Caco-2 (cell line): ENCODE measurements at regions not wholly inside any gene's neighbourhood (a gene's known extent, or its start where the extent isn't known, plus 50 kb on each side); places are given as distances from the start of the nearest gene placed in this dataset.

ENCODE experiments used
- BruUV-seq: library from RNA; stranded (reverse); fragments of 400-500 nt; replicated peaks from 2 replicates; lab custom pipeline; 2021; lab: Mats Ljungman, UMichigan
- CTCF ChIA-PET: fragments of 300-600 bp; sonication (Branson Sonifier 250); formaldehyde crosslinking; loops from one replicate; lab custom pipeline; 2022; ENCODE audit warnings: antibody characterized with exemption; lab: Charles Lee
- POLR2A ChIA-PET: fragments of 300-600 bp; sonication (Branson Sonifier 250); formaldehyde crosslinking; loops from one replicate; lab custom pipeline; 2022; ENCODE audit warnings: antibody characterized with exemption; lab: Charles Lee
- DNase-seq, 2 experiments: peaks; one replicate each; pipeline versions ENCODE4 v3.0.0 to v3.0.0-alpha.2; 2020 to 2022
- H3K27me3 ChIP-seq: replicated peaks from 2 replicates; pipeline ENCODE4 v1.6.0; 2011; ENCODE audit warnings: low read length; ENCODE audit not compliant: control insufficient read depth, insufficient read depth
- H3K36me3 ChIP-seq: 2 replicates; pipeline ENCODE4 v1.5.1; 2011; ENCODE audit warnings: low read length; ENCODE audit not compliant: control insufficient read depth, insufficient read depth
- H3K4me1 ChIP-seq: fragments of 250-450 bp; sonication (Bioruptor Pico); 2 replicates; pipeline ENCODE4 v1.5.1; 2020; ENCODE audit warnings: mild to moderate bottlenecking
- H3K4me3 ChIP-seq: 2 replicates; pipeline ENCODE4 v1.5.1; 2011; ENCODE audit warnings: low read depth, mild to moderate bottlenecking, control low read depth, low read length
- H3K9me3 ChIP-seq: fragments of 250-450 bp; sonication (Bioruptor Pico); 2 replicates; pipeline ENCODE4 v1.5.1; 2020; ENCODE audit warnings: mild to moderate bottlenecking, moderate library complexity
- H3K27ac Mint-ChIP-seq: one replicate; pipeline ENCODE4 v1.8.0; 2022; ENCODE audit warnings: mixed read lengths; ENCODE audit not compliant: unreplicated experiment
- H3K27me3 Mint-ChIP-seq: one replicate; pipeline ENCODE4 v1.8.0; 2022; ENCODE audit warnings: mixed read lengths; ENCODE audit not compliant: insufficient read depth, unreplicated experiment
- H3K36me3 Mint-ChIP-seq: one replicate; pipeline ENCODE4 v1.8.0; 2022; ENCODE audit warnings: mild to moderate bottlenecking, mixed read lengths; ENCODE audit not compliant: insufficient read depth, unreplicated experiment
- H3K4me1 Mint-ChIP-seq: one replicate; pipeline ENCODE4 v1.8.0; 2022; ENCODE audit warnings: low read depth, mixed read lengths; ENCODE audit not compliant: unreplicated experiment
- H3K4me3 Mint-ChIP-seq: one replicate; pipeline ENCODE4 v1.8.0; 2022; ENCODE audit warnings: mild to moderate bottlenecking, moderate library complexity, mixed read lengths; ENCODE audit not compliant: unreplicated experiment
- H3K9me3 Mint-ChIP-seq: one replicate; pipeline ENCODE4 v1.8.0; 2022; ENCODE audit warnings: mixed read lengths; ENCODE audit not compliant: unreplicated experiment
- intact Hi-C: fragments of 100-400 bp; cut with micrococcal nuclease; formaldehyde crosslinking; loops from one replicate; pipeline ENCODE4 v1.10.0; 2022; ENCODE audit not compliant: unreplicated experiment
- TF ChIP-seq, protein P1 (sequence below), 2 experiments: fragments of 200-600 bp in 1 of 2; IDR thresholded peaks; 1 replicate in 1 of 2; 2 replicates in 1 of 2; pipeline versions ENCODE4 v1.5.1 to v1.8.0; 2011 to 2022; ENCODE audit warnings: antibody characterized with exemption in 1 of 2, control low read depth in 1 of 2, inconsistent platforms in 1 of 2, low read depth in 1 of 2, low read length in 1 of 2, mild to moderate bottlenecking in 1 of 2, moderate library complexity in 1 of 2; ENCODE audit not compliant: insufficient read depth in 1 of 2, severe bottlenecking in 1 of 2, unreplicated experiment in 1 of 2

DNA sequence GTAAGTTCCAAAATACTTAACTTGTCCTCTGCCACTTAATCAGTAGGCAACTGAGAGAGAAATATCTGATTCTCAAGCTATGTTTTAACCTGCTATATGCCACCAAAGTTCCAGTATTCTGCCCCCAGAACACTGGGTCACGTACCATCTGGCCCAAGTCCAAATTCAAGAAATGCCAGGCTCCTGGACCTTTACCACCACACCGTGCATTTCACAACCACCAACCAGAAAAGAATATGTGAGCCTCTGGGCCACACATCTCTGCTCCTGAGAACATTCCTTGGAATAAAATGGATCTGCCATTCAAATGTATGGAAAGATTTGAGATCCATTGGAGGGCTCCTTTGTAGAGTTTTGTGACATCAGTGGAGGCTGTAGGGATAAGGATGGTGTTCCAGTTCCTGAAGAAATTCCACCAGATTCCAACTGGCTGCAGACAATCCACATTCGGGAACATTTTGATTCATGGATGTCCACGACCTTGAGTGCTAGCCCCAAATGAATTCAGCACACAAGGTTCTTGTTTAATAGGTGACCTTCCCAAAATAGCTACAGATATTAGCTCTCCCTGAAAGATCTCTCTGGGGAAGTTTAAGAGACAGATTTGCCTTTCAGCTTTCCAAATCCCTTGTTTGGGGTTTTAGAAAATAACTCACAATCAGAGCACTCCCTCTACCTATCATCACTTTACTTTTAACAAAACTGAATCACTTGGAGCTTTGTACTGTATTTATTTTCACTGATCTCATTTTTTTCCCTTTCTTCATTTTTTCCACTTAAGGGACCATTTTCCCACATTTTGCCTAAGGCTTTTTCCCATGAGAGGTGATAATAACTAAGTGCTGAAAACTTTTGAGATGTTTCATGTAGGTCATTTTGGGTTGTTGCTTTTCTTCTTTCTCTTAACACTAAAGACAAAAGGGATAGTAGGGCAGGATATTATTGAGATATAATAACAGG is 128.4 kb upstream of the ZC3H11B start:
- no peak overlapping the region for H3K27ac Mint-ChIP-seq
- POLR2A ChIA-PET, result no interaction called here
- BruUV-seq, result no TSS peak
- DNase-seq, result no peak
- H3K36me3 Mint-ChIP-seq, result no peaks in the 10 kb centered on the region
- H3K9me3 Mint-ChIP-seq, result no peaks in the 10 kb centered on the region
- intact Hi-C loops, result no loop called here
- H3K4me1 Mint-ChIP-seq, result no peaks in the 10 kb centered on the region
- no peak overlapping the region for H3K4me3 Mint-ChIP-seq
- Histone ChIP-seq H3K9me3 (no peaks in the 10 kb centered on the region), H3K36me3 (no peaks in the 10 kb centered on the region), H3K4me1 (no peaks in the 10 kb centered on the region), H3K4me3 (no peak overlapping the region), H3K27me3 (no peaks in the 10 kb centered on the region; the same call in 1 of the 2 replicates)
- CTCF ChIA-PET, result no interaction called here
- TF ChIP-seq, protein P1, sequence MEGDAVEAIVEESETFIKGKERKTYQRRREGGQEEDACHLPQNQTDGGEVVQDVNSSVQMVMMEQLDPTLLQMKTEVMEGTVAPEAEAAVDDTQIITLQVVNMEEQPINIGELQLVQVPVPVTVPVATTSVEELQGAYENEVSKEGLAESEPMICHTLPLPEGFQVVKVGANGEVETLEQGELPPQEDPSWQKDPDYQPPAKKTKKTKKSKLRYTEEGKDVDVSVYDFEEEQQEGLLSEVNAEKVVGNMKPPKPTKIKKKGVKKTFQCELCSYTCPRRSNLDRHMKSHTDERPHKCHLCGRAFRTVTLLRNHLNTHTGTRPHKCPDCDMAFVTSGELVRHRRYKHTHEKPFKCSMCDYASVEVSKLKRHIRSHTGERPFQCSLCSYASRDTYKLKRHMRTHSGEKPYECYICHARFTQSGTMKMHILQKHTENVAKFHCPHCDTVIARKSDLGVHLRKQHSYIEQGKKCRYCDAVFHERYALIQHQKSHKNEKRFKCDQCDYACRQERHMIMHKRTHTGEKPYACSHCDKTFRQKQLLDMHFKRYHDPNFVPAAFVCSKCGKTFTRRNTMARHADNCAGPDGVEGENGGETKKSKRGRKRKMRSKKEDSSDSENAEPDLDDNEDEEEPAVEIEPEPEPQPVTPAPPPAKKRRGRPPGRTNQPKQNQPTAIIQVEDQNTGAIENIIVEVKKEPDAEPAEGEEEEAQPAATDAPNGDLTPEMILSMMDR (IDR thresholded peaks at IDR 0.05; ENCODE audit: insufficient read depth in 1 of 2, low read depth in 1 of 2, low read length in 1 of 2, severe bottlenecking in 1 of 2, unreplicated experiment in 1 of 2), result no peak
- peaks cover 10% of the 10 kb centered on the region for H3K27me3 Mint-ChIP-seq

DNA sequence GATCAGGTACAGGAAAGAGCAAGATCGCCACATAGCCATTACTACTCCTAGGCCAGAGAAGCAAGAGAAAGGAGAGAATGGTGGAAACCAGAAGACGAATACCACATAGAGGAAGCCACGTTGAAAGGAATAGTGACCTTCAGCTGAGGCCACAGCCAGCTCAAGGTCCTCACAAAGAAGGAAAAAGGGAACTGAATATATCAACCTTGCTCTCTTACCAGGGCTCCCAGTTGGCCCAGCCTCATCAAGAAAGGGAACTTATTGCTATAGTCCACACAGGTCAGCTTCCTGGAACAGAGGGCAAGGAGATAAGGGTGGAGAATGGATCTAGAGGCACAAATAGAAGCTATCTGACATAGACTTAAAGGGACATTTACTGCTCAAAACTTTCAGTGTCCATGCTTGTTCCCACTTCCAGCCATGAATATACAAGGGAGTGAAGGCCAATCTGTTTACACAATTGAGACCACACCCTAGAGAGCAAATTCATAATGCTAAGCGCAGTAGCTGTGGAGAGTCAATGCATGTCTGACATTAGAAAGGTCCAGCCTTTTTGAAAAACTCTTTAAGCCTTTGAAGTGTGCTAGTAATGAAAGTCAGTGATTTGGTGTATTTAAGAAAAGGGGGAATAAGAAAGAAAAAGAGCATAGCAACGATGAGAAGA is 120.7 kb upstream of the ZC3H11B start:
- H3K9me3 ChIP-seq, result no peaks in the 10 kb centered on the region
- no peak overlapping the region for H3K27ac Mint-ChIP-seq
- H3K36me3 Mint-ChIP-seq, result no peaks in the 10 kb centered on the region
- no peaks in the 10 kb centered on the region for H3K27me3 ChIP-seq
- H3K4me1 Mint-ChIP-seq, result no peaks in the 10 kb centered on the region
- ChIA-PET CTCF (no interaction called here), POLR2A (no interaction called here)
- no peaks in the 10 kb centered on the region for H3K36me3 ChIP-seq
- no peak overlapping the region for H3K4me3 ChIP-seq
- no peaks in the 10 kb centered on the region for H3K9me3 Mint-ChIP-seq
- H3K4me1 ChIP-seq, result no peaks in the 10 kb centered on the region
- H3K27me3 Mint-ChIP-seq, result peaks cover 7% of the 10 kb centered on the region
- TF ChIP-seq, protein P1 (IDR thresholded peaks at IDR 0.05; ENCODE audit: insufficient read depth in 1 of 2, low read depth in 1 of 2, low read length in 1 of 2, severe bottlenecking in 1 of 2, unreplicated experiment in 1 of 2), result no peak
- no peak for DNase-seq
- BruUV-seq, result no TSS peak
- intact Hi-C loops, result no loop called here
- no peak overlapping the region for H3K4me3 Mint-ChIP-seq

DNA sequence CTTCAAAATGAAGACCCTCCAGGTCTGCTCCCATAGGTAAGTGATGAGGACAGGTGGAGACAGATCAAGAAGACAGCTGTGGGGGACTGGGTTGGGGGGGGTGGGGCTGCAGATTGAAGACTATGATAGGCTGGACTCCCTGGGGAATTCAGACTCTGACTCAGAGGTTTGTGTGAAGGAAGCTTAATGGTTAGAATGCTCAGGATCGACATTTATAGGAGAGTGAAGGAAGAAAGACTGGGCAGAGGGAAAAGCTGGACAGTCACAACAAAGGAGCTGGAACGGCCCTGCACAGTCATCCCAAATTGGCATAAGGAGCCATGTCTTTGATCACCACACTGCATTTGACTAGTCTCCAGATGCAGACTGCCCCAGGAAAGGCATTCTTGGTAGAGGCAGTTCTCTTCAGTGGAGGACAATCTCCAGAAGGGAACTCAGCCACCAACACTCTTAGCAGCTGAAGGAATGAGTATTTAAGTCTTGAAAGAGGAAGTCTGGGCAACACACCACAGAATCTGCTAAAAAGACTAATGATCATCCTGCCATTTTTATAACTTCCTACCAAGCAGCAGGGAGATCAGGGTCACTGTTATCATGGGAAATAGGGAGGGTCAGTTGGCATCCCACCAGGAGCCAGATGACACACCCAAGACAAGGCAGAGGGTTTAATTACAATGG is 120.0 kb upstream of the ZC3H11B start:
- H3K4me3 Mint-ChIP-seq, result no peak overlapping the region
- H3K27me3 ChIP-seq, result no peaks in the 10 kb centered on the region
- H3K36me3 ChIP-seq, result no peaks in the 10 kb centered on the region
- TF ChIP-seq, protein P1 (IDR thresholded peaks at IDR 0.05; ENCODE audit: insufficient read depth in 1 of 2, low read depth in 1 of 2, low read length in 1 of 2, severe bottlenecking in 1 of 2, unreplicated experiment in 1 of 2), result no peak
- POLR2A ChIA-PET, result no interaction called here
- CTCF ChIA-PET, result no interaction called here
- H3K4me3 ChIP-seq, result no peak overlapping the region
- no peaks in the 10 kb centered on the region for H3K9me3 Mint-ChIP-seq
- no peaks in the 10 kb centered on the region for H3K4me1 Mint-ChIP-seq
- H3K4me1 ChIP-seq, result no peaks in the 10 kb centered on the region
- BruUV-seq, result no TSS peak
- no peaks in the 10 kb centered on the region for H3K9me3 ChIP-seq
- no peak overlapping the region for H3K27ac Mint-ChIP-seq
- H3K27me3 Mint-ChIP-seq, result peaks cover 5% of the 10 kb centered on the region
- DNase-seq, result no peak
- H3K36me3 Mint-ChIP-seq, result no peaks in the 10 kb centered on the region
- intact Hi-C loops, result no loop called here
